MCF 10A (cell line): ENCODE measurements at regions not wholly inside any gene's neighbourhood (a gene's known extent, or its start where the extent isn't known, plus 50 kb on each side); places are given as distances from the start of the nearest gene placed in this dataset.

Source experiments
- BruUV-seq: library from RNA; stranded (reverse); fragments of 400-500 nt; replicated peaks from 2 replicates; lab custom pipeline; 2021; lab: Mats Ljungman, UMichigan
- CTCF ChIA-PET: fragments of 300-600 bp; sonication (Branson Sonifier 250); formaldehyde crosslinking; extraction: SDS; loops from one replicate; lab custom pipeline; 2021; ENCODE audit warnings: antibody characterized with exemption, inconsistent platforms; lab: Yijun Ruan, JAX
- POLR2A ChIA-PET: fragments of 300-600, 350-650 bp; sonication (Branson Sonifier 250); formaldehyde crosslinking; extraction: SDS; loops from one replicate; lab custom pipeline; 2020; ENCODE audit warnings: antibody characterized with exemption, inconsistent platforms; lab: Yijun Ruan, JAX
- DNase-seq: peaks from one replicate; pipeline ENCODE4 v3.0.0-alpha.2; 2018; ENCODE audit not compliant: unreplicated experiment
- H3K27ac Mint-ChIP-seq: one replicate; pipeline ENCODE4 v1.8.0; 2022; ENCODE audit warnings: mild to moderate bottlenecking, low read depth, mixed read lengths; ENCODE audit not compliant: unreplicated experiment
- H3K27me3 Mint-ChIP-seq: one replicate; pipeline ENCODE4 v1.8.0; 2022; ENCODE audit warnings: mixed read lengths; ENCODE audit not compliant: insufficient read depth, unreplicated experiment
- H3K36me3 Mint-ChIP-seq: one replicate; pipeline ENCODE4 v1.8.0; 2022; ENCODE audit warnings: mild to moderate bottlenecking, moderate library complexity, mixed read lengths; ENCODE audit not compliant: insufficient read depth, unreplicated experiment
- H3K4me1 Mint-ChIP-seq: one replicate; pipeline ENCODE4 v1.8.0; 2022; ENCODE audit warnings: mixed read lengths; ENCODE audit not compliant: insufficient read depth, unreplicated experiment
- H3K4me3 Mint-ChIP-seq: one replicate; pipeline ENCODE4 v1.8.0; 2022; ENCODE audit warnings: mild to moderate bottlenecking, moderate library complexity, mixed read lengths; ENCODE audit not compliant: unreplicated experiment
- H3K9me3 Mint-ChIP-seq: one replicate; pipeline ENCODE4 v1.8.0; 2022; ENCODE audit warnings: mixed read lengths; ENCODE audit not compliant: unreplicated experiment
- intact Hi-C: fragments of 100-400 bp; cut with micrococcal nuclease; formaldehyde crosslinking; loops from 2 replicates; pipeline ENCODE4 v1.14.1; 2022
- TF ChIP-seq, protein P1 (sequence below): fragments of 200-600 bp; IDR thresholded peaks from one replicate; pipeline ENCODE4 v1.8.0; 2022; ENCODE audit warnings: antibody characterized with exemption, mild to moderate bottlenecking; ENCODE audit not compliant: unreplicated experiment

DNA sequence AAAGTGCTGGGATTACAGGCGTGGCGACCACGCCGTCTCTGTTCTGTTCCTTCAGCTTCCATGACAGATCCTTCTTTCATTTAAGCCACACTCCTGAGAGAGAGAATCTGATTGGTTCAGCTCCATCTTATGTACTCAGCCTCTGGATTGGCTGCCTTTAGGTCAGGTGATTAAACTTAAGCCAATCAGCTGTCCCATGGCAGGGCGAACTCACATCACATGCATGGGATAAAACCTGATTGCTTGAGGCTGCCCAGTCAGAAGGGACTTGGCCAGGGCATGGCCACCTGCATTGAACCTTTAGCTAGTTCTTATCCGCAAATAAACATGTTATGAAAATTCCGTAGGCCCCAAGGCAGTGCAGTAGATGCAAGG, 274.2 kb downstream of the SUDS3 start:
- Mint-ChIP-seq H3K36me3 (no peaks in the 10 kb centered on the region), H3K9me3 (peaks cover 33% of the 10 kb centered on the region), H3K27me3 (no peaks in the 10 kb centered on the region), H3K27ac (no peak overlapping the region), H3K4me1 (no peaks in the 10 kb centered on the region), H3K4me3 (no peak overlapping the region)
- TF ChIP-seq, protein P1, sequence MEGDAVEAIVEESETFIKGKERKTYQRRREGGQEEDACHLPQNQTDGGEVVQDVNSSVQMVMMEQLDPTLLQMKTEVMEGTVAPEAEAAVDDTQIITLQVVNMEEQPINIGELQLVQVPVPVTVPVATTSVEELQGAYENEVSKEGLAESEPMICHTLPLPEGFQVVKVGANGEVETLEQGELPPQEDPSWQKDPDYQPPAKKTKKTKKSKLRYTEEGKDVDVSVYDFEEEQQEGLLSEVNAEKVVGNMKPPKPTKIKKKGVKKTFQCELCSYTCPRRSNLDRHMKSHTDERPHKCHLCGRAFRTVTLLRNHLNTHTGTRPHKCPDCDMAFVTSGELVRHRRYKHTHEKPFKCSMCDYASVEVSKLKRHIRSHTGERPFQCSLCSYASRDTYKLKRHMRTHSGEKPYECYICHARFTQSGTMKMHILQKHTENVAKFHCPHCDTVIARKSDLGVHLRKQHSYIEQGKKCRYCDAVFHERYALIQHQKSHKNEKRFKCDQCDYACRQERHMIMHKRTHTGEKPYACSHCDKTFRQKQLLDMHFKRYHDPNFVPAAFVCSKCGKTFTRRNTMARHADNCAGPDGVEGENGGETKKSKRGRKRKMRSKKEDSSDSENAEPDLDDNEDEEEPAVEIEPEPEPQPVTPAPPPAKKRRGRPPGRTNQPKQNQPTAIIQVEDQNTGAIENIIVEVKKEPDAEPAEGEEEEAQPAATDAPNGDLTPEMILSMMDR, result no peak
- intact Hi-C loops, result no loop called here
- CTCF ChIA-PET, result interaction anchor here (0.5 kb wide), 1 partner anchor 16 kb away, joined by 3 read pairs; no protein-coding TSS in a partner anchor
- no peak for DNase-seq
- BruUV-seq, result no TSS peak
- POLR2A ChIA-PET, result no interaction called here

- Mint-ChIP-seq H3K9me3 (peaks cover 29% of the 10 kb centered on the region), H3K4me1 (no peaks in the 10 kb centered on the region), H3K36me3 (no peaks in the 10 kb centered on the region), H3K27me3 (no peaks in the 10 kb centered on the region), H3K4me3 (no peak overlapping the region), H3K27ac (no peak overlapping the region)
- intact Hi-C loops, result no loop called here
- no peak for DNase-seq
- ChIA-PET CTCF (no interaction called here), POLR2A (no interaction called here)
- TF ChIP-seq, protein P1, result no peak
- no TSS peak for BruUV-seq
These were observed 275.1 kb downstream of the SUDS3 start for GRCh38 chr12:118651487-118651886.

- CTCF ChIA-PET, result no interaction called here
- Mint-ChIP-seq H3K27ac (no peak overlapping the region), H3K4me3 (no peak overlapping the region), H3K36me3 (no peaks in the 10 kb centered on the region), H3K27me3 (no peaks in the 10 kb centered on the region), H3K9me3 (peaks cover 22% of the 10 kb centered on the region), H3K4me1 (no peaks in the 10 kb centered on the region)
- no peak for DNase-seq
- TF ChIP-seq, protein P1, result no peak
- no TSS peak for BruUV-seq
- intact Hi-C loops, result no loop called here
- POLR2A ChIA-PET, result no interaction called here
These were observed 279.2 kb downstream of the SUDS3 start for GRCh38 chr12:118655588-118655987.

DNA sequence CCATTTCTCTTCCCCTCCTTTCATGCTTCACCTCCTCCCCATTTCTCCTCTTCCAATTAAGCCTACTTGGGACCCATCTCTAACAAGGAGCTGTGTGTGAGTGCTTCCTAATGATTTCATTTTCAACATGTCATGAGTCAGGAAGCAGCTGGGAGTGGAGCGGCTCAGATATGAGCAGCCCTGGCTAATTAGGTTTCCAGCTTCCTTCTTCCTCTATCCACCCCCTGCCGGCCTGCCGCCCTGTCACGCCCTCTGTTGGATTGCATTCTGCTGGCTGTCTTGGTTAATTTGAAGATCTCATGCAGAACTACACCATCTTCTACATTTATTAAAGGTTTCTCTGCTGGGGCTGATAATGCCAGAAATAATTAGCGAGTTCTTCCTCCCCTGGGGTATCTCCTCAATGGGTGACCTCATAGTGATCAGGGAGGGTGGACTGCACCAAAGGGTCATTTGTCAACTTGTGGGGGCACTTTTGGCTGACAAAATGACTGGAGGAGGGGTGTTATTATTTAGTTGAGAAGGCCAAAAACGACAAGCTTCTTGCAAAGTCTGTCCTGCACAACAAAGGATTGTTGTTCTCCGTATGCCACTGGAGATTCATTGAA, 300.9 kb upstream of the SRRM4 start:
- H3K4me3 Mint-ChIP-seq, result no peak overlapping the region
- ChIA-PET CTCF (no interaction called here), POLR2A (no interaction called here)
- H3K4me1 Mint-ChIP-seq, result no peaks in the 10 kb centered on the region
- no peak for DNase-seq
- H3K9me3 Mint-ChIP-seq, result peaks cover 53% of the 10 kb centered on the region
- intact Hi-C loops, result no loop called here
- BruUV-seq, result no TSS peak
- no peak overlapping the region for H3K27ac Mint-ChIP-seq
- no peaks in the 10 kb centered on the region for H3K36me3 Mint-ChIP-seq
- TF ChIP-seq, protein P1, result no peak
- no peaks in the 10 kb centered on the region for H3K27me3 Mint-ChIP-seq
